ENCODE measurements at regions not wholly inside any gene's neighbourhood (a gene's known extent, or its start where the extent isn't known, plus 50 kb on each side); places are given as distances from the start of the nearest gene placed in this dataset.

DNA sequence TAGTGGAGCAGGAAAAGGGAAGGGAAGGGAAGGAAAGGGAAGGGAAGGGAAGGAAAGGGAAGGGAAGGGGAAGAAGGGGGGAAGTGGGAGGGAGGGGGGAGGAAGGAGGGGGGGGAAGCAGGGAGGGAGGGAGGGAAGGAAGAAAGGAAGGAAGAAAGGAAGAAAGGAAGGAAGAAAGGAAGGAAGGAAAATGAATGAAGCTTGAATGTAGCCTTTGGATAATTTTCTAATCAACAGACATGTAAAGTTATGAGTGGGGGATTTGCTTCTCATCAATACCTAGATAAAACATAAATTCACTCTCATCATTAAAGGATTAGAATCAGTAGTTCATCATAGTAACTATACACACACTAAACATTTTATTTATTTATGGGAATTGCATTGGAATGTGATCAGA lies 446.9 kb upstream of the FAM241A start:
- TF ChIP-seq, protein P1, sequence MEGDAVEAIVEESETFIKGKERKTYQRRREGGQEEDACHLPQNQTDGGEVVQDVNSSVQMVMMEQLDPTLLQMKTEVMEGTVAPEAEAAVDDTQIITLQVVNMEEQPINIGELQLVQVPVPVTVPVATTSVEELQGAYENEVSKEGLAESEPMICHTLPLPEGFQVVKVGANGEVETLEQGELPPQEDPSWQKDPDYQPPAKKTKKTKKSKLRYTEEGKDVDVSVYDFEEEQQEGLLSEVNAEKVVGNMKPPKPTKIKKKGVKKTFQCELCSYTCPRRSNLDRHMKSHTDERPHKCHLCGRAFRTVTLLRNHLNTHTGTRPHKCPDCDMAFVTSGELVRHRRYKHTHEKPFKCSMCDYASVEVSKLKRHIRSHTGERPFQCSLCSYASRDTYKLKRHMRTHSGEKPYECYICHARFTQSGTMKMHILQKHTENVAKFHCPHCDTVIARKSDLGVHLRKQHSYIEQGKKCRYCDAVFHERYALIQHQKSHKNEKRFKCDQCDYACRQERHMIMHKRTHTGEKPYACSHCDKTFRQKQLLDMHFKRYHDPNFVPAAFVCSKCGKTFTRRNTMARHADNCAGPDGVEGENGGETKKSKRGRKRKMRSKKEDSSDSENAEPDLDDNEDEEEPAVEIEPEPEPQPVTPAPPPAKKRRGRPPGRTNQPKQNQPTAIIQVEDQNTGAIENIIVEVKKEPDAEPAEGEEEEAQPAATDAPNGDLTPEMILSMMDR (IDR thresholded peaks at IDR 0.05; ENCODE audit: insufficient read depth, low read length, poor library complexity, severe bottlenecking): no peak
- TF ChIP-seq EZH2phosphoT487 (conservative IDR thresholded peaks at IDR 0.05; ENCODE audit: low read length): no peak
